Activated CD8-positive, alpha-beta T cell treated with anti-CD3 and anti-CD28 coated beads for 36 hours (primary cell): ENCODE measurements at regions not wholly inside any gene's neighbourhood (a gene's known extent, or its start where the extent isn't known, plus 50 kb on each side); places are given as distances from the start of the nearest gene placed in this dataset.

Experiments used
- ATAC-seq: fragments of 200-7000 bp; cut with Tn5 transposase; one replicate; pipeline ENCODE4 v1.10.0; 2021; ENCODE audit warnings: mild to moderate bottlenecking, moderate library complexity
- CTCF ChIA-PET: fragments of 350-600 bp; sonication (Branson Sonifier 250); formaldehyde crosslinking; loops from one replicate; lab custom pipeline; 2021; ENCODE audit warnings: antibody characterized with exemption; lab: Charles Lee
- POLR2A ChIA-PET: fragments of 350-600 bp; sonication (Branson Sonifier 250); formaldehyde crosslinking; loops from one replicate; lab custom pipeline; 2021; ENCODE audit warnings: antibody characterized with exemption; lab: Charles Lee
- DNase-seq: peaks from one replicate; pipeline ENCODE4 v3.0.0-alpha.2; 2020
- H3K27ac Mint-ChIP-seq: one replicate; pipeline ENCODE4 v1.8.0; 2021; ENCODE audit warnings: mild to moderate bottlenecking, mixed read lengths
- H3K27me3 Mint-ChIP-seq: one replicate; pipeline ENCODE4 v1.8.0; 2021; ENCODE audit warnings: mixed read lengths
- H3K36me3 Mint-ChIP-seq: one replicate; pipeline ENCODE4 v1.8.0; 2021; ENCODE audit warnings: low read depth, mixed read lengths
- H3K4me1 Mint-ChIP-seq: one replicate; pipeline ENCODE4 v1.8.0; 2021; ENCODE audit warnings: low read depth, mixed read lengths
- H3K4me3 Mint-ChIP-seq: one replicate; pipeline ENCODE4 v1.8.0; 2021; ENCODE audit warnings: mild to moderate bottlenecking, moderate library complexity, mixed read lengths
- H3K9me3 Mint-ChIP-seq: one replicate; pipeline ENCODE4 v1.8.0; 2021; ENCODE audit warnings: mixed read lengths
- intact Hi-C: fragments of 100-400 bp; cut with micrococcal nuclease; formaldehyde crosslinking; loops from one replicate; pipeline ENCODE4 v1.10.0; 2022
- TF ChIP-seq, protein P1 (sequence below): fragments of 200-600 bp; IDR thresholded peaks from one replicate; pipeline ENCODE4 v1.8.0; 2022; ENCODE audit warnings: antibody characterized with exemption, mild to moderate bottlenecking

DNA sequence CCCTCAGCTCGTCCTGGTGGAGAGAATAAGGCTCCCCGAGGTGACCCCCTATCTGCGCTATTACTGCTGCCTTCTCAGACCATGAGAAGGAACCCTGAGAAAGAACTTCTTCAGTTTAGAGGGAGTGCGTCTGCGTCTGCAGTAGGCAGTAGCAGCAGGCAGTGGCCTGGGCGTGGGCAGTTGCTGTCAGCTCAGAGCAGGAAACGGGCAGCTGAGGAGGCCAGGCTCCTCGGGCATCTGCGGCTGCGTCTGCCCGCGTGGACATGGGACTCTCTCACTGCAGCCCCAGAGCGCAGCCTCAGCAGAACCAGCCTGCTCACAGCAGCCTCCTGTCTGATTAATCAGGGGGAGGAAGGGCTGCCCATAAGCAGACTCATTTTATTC lies 49.8 kb upstream of the FCN1 start:
- H3K27ac Mint-ChIP-seq: no peak overlapping the region
- POLR2A ChIA-PET: interaction anchor here (0.5 kb wide), 1 partner anchor 107 kb away, joined by 3 read pairs; no protein-coding TSS in a partner anchor
- no peaks in the 10 kb centered on the region for H3K4me1 Mint-ChIP-seq
- TF ChIP-seq, protein P1, sequence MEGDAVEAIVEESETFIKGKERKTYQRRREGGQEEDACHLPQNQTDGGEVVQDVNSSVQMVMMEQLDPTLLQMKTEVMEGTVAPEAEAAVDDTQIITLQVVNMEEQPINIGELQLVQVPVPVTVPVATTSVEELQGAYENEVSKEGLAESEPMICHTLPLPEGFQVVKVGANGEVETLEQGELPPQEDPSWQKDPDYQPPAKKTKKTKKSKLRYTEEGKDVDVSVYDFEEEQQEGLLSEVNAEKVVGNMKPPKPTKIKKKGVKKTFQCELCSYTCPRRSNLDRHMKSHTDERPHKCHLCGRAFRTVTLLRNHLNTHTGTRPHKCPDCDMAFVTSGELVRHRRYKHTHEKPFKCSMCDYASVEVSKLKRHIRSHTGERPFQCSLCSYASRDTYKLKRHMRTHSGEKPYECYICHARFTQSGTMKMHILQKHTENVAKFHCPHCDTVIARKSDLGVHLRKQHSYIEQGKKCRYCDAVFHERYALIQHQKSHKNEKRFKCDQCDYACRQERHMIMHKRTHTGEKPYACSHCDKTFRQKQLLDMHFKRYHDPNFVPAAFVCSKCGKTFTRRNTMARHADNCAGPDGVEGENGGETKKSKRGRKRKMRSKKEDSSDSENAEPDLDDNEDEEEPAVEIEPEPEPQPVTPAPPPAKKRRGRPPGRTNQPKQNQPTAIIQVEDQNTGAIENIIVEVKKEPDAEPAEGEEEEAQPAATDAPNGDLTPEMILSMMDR: no peak
- H3K4me3 Mint-ChIP-seq: no peak overlapping the region
- H3K9me3 Mint-ChIP-seq: no peaks in the 10 kb centered on the region
- peaks cover 8% of the 10 kb centered on the region for H3K27me3 Mint-ChIP-seq
- CTCF ChIA-PET: no interaction called here
- ATAC-seq: no peak
- DNase-seq: no peak
- no peaks in the 10 kb centered on the region for H3K36me3 Mint-ChIP-seq
- intact Hi-C loops: no loop called here

DNA sequence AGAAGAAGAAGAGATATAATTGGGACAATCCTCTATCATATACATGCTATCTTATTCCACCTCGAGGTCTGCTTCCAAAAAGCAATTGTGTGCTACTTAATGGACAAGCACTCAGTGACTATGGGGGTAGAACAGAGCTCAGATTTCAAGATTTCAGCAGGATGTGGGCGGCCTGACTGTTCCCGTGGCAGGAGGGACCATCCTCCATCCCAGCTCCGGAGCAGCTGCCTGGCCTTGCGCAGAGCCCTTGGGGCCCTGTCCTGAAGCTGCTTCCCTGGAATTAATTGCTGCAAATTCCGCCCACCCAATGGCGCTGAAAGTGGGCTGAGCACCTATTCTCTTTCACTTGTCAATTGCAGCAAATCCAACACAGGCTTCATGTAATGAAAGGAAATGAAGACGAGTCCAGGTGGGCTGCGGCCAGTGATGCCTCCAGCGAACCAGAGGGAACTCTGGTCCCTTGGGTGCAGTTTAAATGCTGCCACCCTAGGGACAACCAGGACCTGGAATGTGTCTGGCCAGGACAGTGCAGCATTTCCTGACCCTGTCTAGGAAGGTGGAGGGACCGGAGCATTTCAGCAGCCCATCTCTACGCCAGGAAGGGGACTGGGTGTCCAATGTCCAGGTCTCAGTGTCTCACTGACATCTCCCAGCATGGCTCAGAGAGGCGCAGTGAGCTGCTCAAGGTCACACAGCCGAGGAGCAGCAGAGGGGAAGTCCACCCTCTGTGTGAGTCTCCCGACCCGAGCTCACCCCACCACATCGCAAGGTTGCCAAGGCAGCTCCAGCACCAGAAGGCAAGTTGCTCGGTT lies 50.5 kb upstream of the FCN1 start:
- intact Hi-C loops: no loop called here
- H3K9me3 Mint-ChIP-seq: no peaks in the 10 kb centered on the region
- H3K27ac Mint-ChIP-seq: no peak overlapping the region
- peaks cover 8% of the 10 kb centered on the region for H3K27me3 Mint-ChIP-seq
- CTCF ChIA-PET: no interaction called here
- no peaks in the 10 kb centered on the region for H3K36me3 Mint-ChIP-seq
- no peak for DNase-seq
- no peak for ATAC-seq
- POLR2A ChIA-PET: interaction anchor here (0.5 kb wide), 1 partner anchor 107 kb away, joined by 3 read pairs; no protein-coding TSS in a partner anchor
- TF ChIP-seq, protein P1: no peak
- no peak overlapping the region for H3K4me3 Mint-ChIP-seq
- no peaks in the 10 kb centered on the region for H3K4me1 Mint-ChIP-seq

DNA sequence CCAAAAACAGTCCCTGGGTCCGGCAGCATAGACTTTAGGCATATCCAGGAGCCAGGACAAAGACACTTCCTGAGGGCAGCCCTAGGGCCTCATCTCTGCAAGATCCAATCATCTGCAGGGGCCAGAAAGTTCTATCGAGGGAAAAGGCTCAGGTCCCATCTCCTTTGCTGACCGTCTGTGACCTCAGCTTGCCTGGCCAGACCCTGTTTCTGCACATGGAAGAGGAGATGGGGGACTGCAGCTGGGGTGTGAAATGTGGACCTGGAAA lies 51.0 kb upstream of the FCN1 start:
- ChIA-PET CTCF (no interaction called here), POLR2A (no interaction called here)
- Mint-ChIP-seq H3K4me3 (no peak overlapping the region), H3K9me3 (no peaks in the 10 kb centered on the region), H3K4me1 (no peaks in the 10 kb centered on the region), H3K36me3 (no peaks in the 10 kb centered on the region), H3K27me3 (peaks cover 8% of the 10 kb centered on the region), H3K27ac (no peak overlapping the region)
- ATAC-seq: no peak
- TF ChIP-seq, protein P1: no peak
- no peak for DNase-seq
- intact Hi-C loops: no loop called here

DNA sequence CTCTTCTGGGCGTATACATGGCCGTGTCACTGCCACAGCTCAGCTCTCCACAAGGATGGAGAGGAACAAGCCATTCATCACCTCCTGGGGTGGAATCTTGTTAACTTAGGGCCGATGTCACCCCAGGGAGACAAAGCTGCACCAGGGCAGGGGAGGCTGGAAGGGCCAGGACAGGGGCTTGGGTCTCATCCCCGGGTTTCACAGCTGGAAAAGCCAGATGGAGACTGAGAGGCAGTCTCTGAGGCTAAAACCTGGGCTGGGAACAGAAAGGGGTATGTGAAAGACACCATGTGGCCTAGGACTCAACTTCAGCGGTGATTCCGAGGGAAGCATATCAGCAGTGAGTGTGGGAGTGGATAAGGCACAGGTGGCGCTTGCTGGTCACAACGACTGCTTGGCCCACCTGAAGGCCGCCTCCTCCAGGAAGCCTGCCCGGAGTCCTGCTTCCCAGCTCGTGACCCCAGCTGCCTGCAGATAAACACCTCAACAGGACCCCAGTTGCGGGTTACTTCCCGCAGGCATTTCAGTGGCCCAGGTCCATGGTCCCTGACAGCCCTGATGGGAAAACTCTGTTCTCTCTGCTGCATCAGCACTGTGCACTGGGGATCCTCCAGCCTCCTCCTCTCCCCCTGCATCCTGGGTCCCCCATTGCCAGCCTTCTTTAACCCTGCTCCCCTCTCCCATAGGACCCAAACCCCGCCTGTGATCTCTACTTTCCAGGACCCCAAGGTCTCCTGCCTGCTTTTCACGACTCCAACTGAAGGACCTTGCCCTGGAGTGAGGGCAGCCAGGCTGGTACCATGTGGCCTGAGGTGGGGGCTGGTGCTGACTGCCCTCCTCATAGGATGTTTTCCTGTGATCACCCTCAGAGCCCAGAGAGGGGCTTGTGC lies 51.7 kb upstream of the FCN1 start:
- DNase-seq: no peak

More for the DNA sequence above, 51.7 kb upstream of the FCN1 start:
- ChIA-PET CTCF (no interaction called here), POLR2A (no interaction called here)
- H3K36me3 Mint-ChIP-seq: no peaks in the 10 kb centered on the region
- TF ChIP-seq, protein P1: no peak
- H3K4me1 Mint-ChIP-seq: no peaks in the 10 kb centered on the region
- intact Hi-C loops: no loop called here
- no peaks in the 10 kb centered on the region for H3K9me3 Mint-ChIP-seq
- peaks cover 6% of the 10 kb centered on the region for H3K27me3 Mint-ChIP-seq
- H3K4me3 Mint-ChIP-seq: no peak overlapping the region
- ATAC-seq: no peak
- H3K27ac Mint-ChIP-seq: no peak overlapping the region
